H1 (cell line): ENCODE measurements at regions not wholly inside any gene's neighbourhood (a gene's known extent, or its start where the extent isn't known, plus 50 kb on each side); places are given as distances from the start of the nearest gene placed in this dataset.

Experiments used
- CTCF ChIP-seq, 3 experiments: IDR thresholded peaks; 1 replicate in 2 of 3; 2 replicates in 1 of 3; pipeline versions ENCODE4 v1.5.1 to v1.6.1; 2011; ENCODE audit warnings: low read length in 3 of 3, mild to moderate bottlenecking in 3 of 3, inconsistent platforms in 2 of 3, low read depth in 1 of 3, moderate library complexity in 1 of 3; ENCODE audit not compliant: insufficient read depth in 1 of 3; ENCODE audit errors: control extremely low read depth in 1 of 3
- POLR2A ChIP-seq, 2 experiments: IDR thresholded peaks; 1 replicate in 1 of 2; 2 replicates in 1 of 2; pipeline ENCODE4 v1.6.1; 2011; ENCODE audit warnings: low read depth in 2 of 2, low read length in 2 of 2, mild to moderate bottlenecking in 2 of 2; ENCODE audit errors: control extremely low read depth in 1 of 2
- RAD21 ChIP-seq, 2 experiments: IDR thresholded peaks in 1 of 2; conservative IDR thresholded peaks in 1 of 2; 2 replicates each; pipeline ENCODE4 v1.6.1; 2011; ENCODE audit warnings: low read depth in 2 of 2, low read length in 2 of 2, improper control_type of control experiment in 1 of 2, inconsistent platforms in 1 of 2, mild to moderate bottlenecking in 1 of 2, moderate library complexity in 1 of 2

GRCh38 chr2:144730711-144731110, 210.8 kb upstream of the ZEB2 start:
- TF ChIP-seq CTCF (IDR thresholded peaks at IDR 0.05; ENCODE audit: control extremely low read depth in 1 of 3, insufficient read depth in 1 of 3, low read depth in 1 of 3, low read length in 3 of 3) (no peak), RAD21 (IDR thresholded peaks at IDR 0.05 in 1 of 2, conservative IDR thresholded peaks at IDR 0.05 in 1 of 2; ENCODE audit: low read depth in 2 of 2, low read length in 2 of 2) (no peak), POLR2A (IDR thresholded peaks at IDR 0.05; ENCODE audit: control extremely low read depth in 1 of 2, low read depth in 2 of 2, low read length in 2 of 2) (no peak)
